ENCODE measurements at regions not wholly inside any gene's neighbourhood (a gene's known extent, or its start where the extent isn't known, plus 50 kb on each side); places are given as distances from the start of the nearest gene placed in this dataset.

GRCh38 chr10:118246332-118247295 is 95.5 kb downstream of the FAM204A start:
- DNase-seq (ENCODE audit: low read depth), result no peak

GRCh38 chr10:118243907-118244306 is 98.2 kb downstream of the FAM204A start:
- no peak for DNase-seq (ENCODE audit: low read depth)

- peak; percentile 49 for DNase-seq (ENCODE audit: low read depth)
These were observed 100.6 kb downstream of the FAM204A start for GRCh38 chr10:118241229-118242137.

GRCh38 chr10:118239236-118239630 is 102.9 kb downstream of the FAM204A start:
- no peak for DNase-seq (ENCODE audit: low read depth)

GRCh38 chr10:118238573-118239235 is 103.4 kb downstream of the FAM204A start:
- DNase-seq (ENCODE audit: low read depth), result peak; percentile 24

GRCh38 chr10:118237930-118238329 is 104.2 kb downstream of the FAM204A start:
- DNase-seq (ENCODE audit: low read depth), result no peak

GRCh38 chr10:118234683-118235082 is 107.4 kb downstream of the FAM204A start:
- DNase-seq (ENCODE audit: low read depth), result no peak

GRCh38 chr10:118220346-118220850 is 121.7 kb downstream of the FAM204A start:
- DNase-seq (ENCODE audit: low read depth), result no peak

DNA sequence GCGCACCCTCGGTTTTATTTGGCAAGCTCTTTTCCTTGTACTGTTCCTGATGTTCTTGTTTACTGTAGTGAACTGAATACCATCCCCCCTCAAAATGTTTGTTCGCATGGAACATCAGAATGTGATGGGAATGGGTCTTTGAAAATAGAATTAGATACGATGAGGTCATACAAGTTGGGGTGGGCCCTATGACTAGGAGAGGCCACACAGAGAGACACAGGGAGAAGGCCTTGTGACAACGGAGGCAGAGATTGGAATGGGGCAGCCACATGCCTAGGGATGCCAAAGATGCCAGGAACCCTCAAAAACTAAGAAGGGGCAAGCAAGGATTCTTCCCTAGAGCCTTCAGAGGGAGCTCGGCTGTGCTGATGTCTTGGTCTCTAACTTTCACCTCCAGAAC is 123.6 kb downstream of the FAM204A start:
- no peak for DNase-seq (ENCODE audit: low read depth)

DNA sequence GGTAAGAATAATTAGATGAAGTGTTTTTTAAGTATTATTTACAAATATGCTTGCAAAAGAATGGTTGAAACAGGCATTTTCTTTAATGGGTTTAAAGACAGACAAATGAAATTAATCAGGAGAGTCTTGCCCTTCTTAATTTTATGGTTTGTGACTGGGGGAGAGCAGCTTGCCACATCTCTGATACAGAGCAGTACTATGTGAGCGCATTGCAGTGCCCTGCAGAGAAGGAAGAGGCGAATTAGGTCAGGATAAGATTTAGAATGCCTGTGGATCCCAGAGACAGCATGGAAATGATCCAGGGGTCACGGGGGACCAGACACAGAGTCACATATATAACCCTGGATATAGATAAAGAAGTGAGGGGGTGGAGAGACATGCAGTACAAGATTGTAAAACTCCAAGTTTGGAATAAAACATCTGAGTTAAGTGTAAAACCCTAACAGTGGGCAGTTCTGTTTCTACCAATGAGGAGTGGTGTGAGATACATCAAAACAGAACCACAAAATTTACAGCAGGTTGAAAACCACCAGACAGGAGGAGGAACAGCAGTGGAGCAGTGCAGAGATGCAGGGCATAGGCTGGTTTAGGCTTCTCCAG is 125.5 kb downstream of the FAM204A start:
- DNase-seq (ENCODE audit: low read depth), result no peak

- no peak for DNase-seq (ENCODE audit: low read depth)
These were observed 126.1 kb downstream of the FAM204A start for GRCh38 chr10:118216020-118216419.

- peak; percentile 10 for DNase-seq (ENCODE audit: low read depth)
These were observed 127.3 kb downstream of the FAM204A start for GRCh38 chr10:118214776-118215175.

- no peak for DNase-seq (ENCODE audit: low read depth)
These were observed 128.7 kb downstream of the FAM204A start for GRCh38 chr10:118213436-118213835.

DNA sequence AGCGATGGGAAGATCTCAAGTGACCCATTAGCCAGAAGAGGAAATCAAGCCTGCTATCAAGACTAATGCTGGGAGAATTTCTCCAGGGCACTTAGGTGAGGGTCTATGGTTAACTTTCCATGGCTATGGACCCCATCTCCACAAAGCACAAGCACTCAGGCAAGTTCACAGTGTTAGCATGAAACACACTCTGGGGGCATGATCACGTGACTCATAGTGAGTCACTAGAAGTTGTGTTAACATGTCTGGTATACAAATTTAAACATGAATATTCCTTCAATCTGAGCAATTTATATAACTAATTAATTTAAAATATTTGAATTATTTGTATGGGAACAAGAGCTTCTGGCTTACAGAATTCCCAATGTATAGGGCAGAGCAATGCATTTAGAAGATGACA is 131.8 kb downstream of the FAM204A start:
- DNase-seq (ENCODE audit: low read depth), result no peak

DNA sequence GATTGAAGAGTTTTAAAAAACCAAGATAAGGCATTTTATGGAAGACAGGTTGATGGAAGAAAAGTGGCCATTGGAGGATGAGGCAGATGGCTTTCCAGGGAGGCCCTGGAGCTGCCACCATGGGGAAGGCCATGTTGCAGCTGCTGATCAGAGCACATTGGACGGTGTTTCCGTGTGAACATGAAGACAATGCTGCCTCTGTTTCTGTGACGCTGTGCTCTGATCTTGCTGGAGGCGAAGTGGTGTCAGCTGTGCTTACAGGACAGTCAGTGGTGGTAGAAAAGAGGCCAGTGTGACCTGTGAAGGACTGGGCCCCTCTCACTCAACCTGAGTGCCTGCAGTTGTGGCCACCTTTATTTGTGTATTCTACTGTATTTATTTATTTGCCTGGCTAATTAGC is 132.9 kb downstream of the FAM204A start:
- no peak for DNase-seq (ENCODE audit: low read depth)

DNA sequence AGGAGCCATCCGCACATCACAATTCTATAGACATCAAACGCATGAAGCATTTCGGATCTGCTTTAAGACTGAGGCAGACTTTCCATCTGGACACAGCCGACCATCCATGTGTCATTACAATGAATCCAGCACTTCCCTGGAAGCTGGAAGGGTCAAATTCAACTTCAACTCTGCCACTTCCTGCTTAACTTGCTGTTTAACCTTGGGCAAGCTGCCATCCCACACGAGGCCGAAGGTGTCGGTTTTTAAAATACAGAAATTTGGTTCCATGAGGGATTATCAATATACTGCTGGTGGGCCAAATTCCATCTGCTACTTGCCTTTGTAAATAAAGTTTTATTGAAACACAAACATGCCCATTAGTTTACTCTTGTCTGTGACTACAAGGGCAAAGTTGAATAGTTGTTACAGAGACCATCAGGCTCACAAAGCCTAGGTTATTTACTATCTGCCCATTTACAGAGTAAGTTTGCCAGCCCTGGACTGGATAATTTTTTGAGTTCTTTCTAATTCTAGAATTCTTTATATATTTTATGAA is 134.6 kb downstream of the FAM204A start:
- no peak for DNase-seq (ENCODE audit: low read depth)

DNA sequence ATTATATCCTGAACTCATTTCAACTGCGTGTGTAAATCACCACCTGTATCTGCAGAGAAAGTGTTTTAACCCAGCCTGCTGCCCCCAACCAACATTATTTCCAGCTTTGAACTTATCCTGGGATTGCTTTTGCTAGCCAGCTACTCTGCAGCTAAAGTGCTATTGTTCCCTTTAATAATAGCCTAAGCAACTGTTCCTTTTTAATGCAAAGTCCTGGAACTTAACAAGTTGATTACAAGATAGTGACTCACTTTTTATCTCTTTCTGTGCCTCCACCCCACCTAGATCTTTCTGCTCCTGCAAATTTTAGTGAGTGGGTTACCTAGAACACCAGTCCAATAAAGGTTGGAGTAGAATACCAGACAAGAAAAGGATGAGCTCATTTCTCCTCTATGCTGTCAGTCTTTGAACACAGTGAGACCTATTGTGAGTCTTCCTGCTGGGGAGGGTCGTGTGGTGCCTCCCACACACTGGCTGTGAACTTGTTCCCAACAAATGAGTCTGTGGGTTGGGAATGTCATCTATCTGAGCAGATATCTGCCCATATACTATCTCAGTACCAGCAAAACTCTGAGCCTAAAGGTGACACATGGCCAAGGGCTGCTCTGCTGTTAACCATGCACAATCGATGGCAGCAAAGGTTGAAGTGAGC is 137.7 kb downstream of the FAM204A start:
- no peak for DNase-seq (ENCODE audit: low read depth)

DNA sequence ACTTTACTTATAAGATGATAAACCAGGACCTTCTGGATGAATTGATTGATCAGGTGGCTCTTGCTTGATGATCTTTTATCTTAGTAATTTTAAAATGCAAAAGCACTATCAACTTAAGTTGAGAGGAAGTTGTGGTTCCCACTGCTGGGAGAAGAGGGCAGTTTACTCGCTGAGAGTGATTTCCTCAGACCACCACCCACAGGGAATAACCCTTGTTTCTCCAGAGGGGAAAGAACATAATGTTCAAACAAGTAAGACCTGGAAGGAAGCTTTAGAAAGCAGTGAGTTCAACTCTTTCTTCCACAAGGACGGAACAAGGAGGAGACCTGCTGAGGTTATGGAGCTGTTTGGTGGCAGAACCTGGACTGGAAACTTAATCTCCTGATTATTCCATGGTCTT is 138.7 kb downstream of the FAM204A start:
- no peak for DNase-seq (ENCODE audit: low read depth)

- DNase-seq (ENCODE audit: low read depth), result no peak
These were observed 146.4 kb downstream of the FAM204A start for GRCh38 chr10:118195729-118196128.

- no peak for DNase-seq (ENCODE audit: low read depth)
These were observed 146.9 kb upstream of the RAB11FIP2 start for GRCh38 chr10:118193642-118194041.

DNA sequence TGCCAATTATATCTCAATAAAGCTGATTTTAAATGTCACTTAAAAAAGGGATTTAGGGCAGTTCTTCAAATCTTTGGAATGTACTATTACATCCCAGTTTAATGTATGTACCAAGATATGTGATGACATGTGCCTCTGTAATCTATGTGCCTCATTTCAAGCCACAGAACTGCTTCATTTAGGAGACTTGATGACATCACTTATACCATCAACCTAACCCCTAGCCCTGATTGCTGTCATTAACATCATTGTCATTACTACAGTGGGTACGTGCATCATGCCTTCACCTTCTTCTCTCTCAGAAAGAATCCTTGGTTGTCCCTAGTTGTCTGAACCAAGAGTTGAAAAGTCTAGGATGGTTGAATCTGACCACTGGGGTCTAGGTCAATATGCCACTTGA is 134.3 kb upstream of the RAB11FIP2 start:
- no peak for DNase-seq (ENCODE audit: low read depth)
